ENCODE measurements at regions not wholly inside any gene's neighbourhood (a gene's known extent, or its start where the extent isn't known, plus 50 kb on each side); places are given as distances from the start of the nearest gene placed in this dataset.

DNA sequence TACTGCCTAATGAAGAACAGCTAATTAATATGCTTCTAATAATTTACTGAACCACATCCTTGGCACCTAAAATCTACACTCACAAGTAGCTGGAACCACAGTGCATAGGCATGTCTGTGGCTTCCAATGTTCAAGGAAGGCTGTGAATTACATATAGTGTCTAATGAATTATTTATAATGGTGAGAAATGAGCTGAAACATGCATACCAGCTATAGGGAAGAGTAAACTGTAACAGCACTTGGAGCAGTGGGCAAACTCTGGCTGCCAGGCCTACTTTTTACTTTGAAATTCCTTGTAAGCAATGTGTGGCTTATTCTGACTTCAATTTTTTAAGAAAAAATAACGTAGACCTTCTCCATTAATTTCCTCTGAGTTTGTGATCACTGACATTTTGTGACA, 953.2 kb upstream of the CDH8 start:
- H3K27me3 Mint-ChIP-seq (ENCODE audit: low read depth), result no peaks in the 10 kb centered on the region
- H3K27ac Mint-ChIP-seq, result no peak overlapping the region
- DNase-seq (ENCODE audit: low spot score in 2 of 2, unreplicated experiment in 2 of 2), result no peak
- no peak overlapping the region for H3K4me3 Mint-ChIP-seq
- TF ChIP-seq, protein P1, sequence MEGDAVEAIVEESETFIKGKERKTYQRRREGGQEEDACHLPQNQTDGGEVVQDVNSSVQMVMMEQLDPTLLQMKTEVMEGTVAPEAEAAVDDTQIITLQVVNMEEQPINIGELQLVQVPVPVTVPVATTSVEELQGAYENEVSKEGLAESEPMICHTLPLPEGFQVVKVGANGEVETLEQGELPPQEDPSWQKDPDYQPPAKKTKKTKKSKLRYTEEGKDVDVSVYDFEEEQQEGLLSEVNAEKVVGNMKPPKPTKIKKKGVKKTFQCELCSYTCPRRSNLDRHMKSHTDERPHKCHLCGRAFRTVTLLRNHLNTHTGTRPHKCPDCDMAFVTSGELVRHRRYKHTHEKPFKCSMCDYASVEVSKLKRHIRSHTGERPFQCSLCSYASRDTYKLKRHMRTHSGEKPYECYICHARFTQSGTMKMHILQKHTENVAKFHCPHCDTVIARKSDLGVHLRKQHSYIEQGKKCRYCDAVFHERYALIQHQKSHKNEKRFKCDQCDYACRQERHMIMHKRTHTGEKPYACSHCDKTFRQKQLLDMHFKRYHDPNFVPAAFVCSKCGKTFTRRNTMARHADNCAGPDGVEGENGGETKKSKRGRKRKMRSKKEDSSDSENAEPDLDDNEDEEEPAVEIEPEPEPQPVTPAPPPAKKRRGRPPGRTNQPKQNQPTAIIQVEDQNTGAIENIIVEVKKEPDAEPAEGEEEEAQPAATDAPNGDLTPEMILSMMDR (IDR thresholded peaks at IDR 0.05; ENCODE audit: unreplicated experiment), result no peak
- no peaks in the 10 kb centered on the region for H3K9me3 Mint-ChIP-seq
- no peaks in the 10 kb centered on the region for H3K4me1 Mint-ChIP-seq
- no peaks in the 10 kb centered on the region for H3K36me3 Mint-ChIP-seq

GRCh38 chr16:62985722-62986121, 949.5 kb upstream of the CDH8 start:
- Mint-ChIP-seq H3K9me3 (peaks cover 4% of the 10 kb centered on the region), H3K27me3 (ENCODE audit: low read depth) (no peaks in the 10 kb centered on the region), H3K36me3 (no peaks in the 10 kb centered on the region), H3K4me1 (no peaks in the 10 kb centered on the region), H3K27ac (no peak overlapping the region), H3K4me3 (no peak overlapping the region)
- no peak for DNase-seq (ENCODE audit: low spot score in 2 of 2, unreplicated experiment in 2 of 2)
- TF ChIP-seq, protein P1 (IDR thresholded peaks at IDR 0.05; ENCODE audit: unreplicated experiment), result no peak

- TF ChIP-seq, protein P1 (IDR thresholded peaks at IDR 0.05; ENCODE audit: unreplicated experiment), result no peak
- H3K27ac Mint-ChIP-seq, result no peak overlapping the region
- no peaks in the 10 kb centered on the region for H3K36me3 Mint-ChIP-seq
- H3K9me3 Mint-ChIP-seq, result peaks cover 3% of the 10 kb centered on the region
- no peak for DNase-seq (ENCODE audit: low spot score in 2 of 2, unreplicated experiment in 2 of 2)
- no peak overlapping the region for H3K4me3 Mint-ChIP-seq
- H3K4me1 Mint-ChIP-seq, result no peaks in the 10 kb centered on the region
- no peaks in the 10 kb centered on the region for H3K27me3 Mint-ChIP-seq (ENCODE audit: low read depth)
Measured at GRCh38 chr16:62978451-62978850, 942.2 kb upstream of the CDH8 start.

DNA sequence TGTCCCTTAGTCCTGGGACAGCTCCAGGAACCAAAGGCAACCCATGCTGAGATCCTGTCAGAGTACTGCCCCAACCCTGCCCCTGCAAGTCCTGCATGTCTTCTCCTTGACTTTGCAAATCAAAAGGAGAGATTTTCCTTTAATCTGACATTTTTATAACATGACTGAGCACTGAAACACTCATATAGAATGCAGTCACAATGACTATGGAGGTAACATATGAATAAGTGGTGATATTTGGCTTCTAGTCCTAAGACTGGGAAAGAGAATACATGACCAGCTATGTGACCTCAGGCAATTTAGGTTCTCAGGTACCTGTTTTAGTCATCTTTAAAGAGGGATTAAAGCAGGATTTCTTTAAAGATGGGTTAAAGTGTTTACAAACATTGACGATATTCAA, 941.6 kb upstream of the CDH8 start:
- Mint-ChIP-seq H3K4me3 (no peak overlapping the region), H3K27ac (no peak overlapping the region), H3K4me1 (no peaks in the 10 kb centered on the region), H3K36me3 (no peaks in the 10 kb centered on the region), H3K27me3 (ENCODE audit: low read depth) (no peaks in the 10 kb centered on the region), H3K9me3 (no peaks in the 10 kb centered on the region)
- TF ChIP-seq, protein P1 (IDR thresholded peaks at IDR 0.05; ENCODE audit: unreplicated experiment), result no peak
- no peak for DNase-seq (ENCODE audit: low spot score in 2 of 2, unreplicated experiment in 2 of 2)

DNA sequence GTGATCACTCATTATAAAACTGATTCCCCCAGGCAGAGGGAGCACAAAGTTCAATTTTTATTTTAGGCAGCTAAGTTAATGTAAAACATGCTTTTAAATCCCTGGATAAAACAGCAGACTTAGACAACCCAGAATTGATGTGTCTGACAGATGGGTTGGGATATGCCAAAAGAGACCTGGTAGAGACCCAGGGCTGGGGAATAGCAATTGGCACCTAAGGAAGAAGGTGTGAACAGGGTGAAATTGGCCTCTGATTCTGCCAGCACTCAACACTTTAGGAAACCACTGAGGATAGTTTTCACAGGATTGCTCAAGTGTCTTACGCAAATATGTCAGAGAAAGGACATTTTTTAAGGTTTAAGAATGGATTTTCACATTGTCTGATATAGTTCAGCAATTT, 938.2 kb upstream of the CDH8 start:
- no peak for DNase-seq (ENCODE audit: low spot score in 2 of 2, unreplicated experiment in 2 of 2)

More for the DNA sequence above, 938.2 kb upstream of the CDH8 start:
- no peak overlapping the region for H3K27ac Mint-ChIP-seq
- H3K36me3 Mint-ChIP-seq, result no peaks in the 10 kb centered on the region
- H3K4me3 Mint-ChIP-seq, result no peak overlapping the region
- H3K27me3 Mint-ChIP-seq (ENCODE audit: low read depth), result no peaks in the 10 kb centered on the region
- TF ChIP-seq, protein P1 (IDR thresholded peaks at IDR 0.05; ENCODE audit: unreplicated experiment), result no peak
- H3K4me1 Mint-ChIP-seq, result no peaks in the 10 kb centered on the region
- no peaks in the 10 kb centered on the region for H3K9me3 Mint-ChIP-seq

Measured in mesothelial cell of epicardium (in vitro differentiated cells).